ENCODE measurements at regions not wholly inside any gene's neighbourhood (a gene's known extent, or its start where the extent isn't known, plus 50 kb on each side); places are given as distances from the start of the nearest gene placed in this dataset.

DNA sequence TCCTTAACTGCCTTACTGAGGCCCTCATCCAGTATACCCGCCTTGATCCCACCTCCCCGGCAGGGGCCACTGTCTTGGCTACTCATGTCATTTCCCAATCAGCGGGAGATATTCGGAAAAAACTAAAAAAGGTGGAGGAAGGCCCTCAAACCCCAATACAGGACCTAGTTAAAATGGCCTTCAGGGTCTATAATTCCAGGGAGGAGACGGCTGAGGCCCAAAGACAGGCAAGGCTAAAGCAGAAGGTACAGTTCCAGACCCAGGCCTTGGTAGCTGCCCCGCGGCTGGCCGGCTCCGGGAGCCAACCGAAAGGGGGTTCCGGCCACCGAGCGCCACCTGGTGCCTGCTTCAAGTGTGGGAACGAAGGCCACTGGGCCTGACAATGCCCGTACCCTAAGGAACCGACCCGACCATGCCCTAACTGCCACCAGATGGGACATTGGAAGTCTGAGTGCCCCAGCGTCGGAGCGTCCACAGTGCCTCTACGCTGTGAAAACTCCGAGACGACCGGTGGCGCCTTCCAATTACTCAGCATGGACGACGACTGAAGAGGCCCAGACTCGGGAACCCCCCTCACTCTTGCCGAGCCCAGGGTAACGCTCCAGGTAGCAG lies 959.6 kb downstream of the RPA4 start:
- no peaks in the 10 kb centered on the region for H3K4me1 Mint-ChIP-seq
- ATAC-seq = no peak
- ChIA-PET POLR2A (no interaction called here), CTCF (no interaction called here)
- no peak for DNase-seq (ENCODE audit: low spot score)
- no peak overlapping the region for H3K4me3 Mint-ChIP-seq
- H3K27ac Mint-ChIP-seq = no peak overlapping the region
- peaks cover 47% of the 10 kb centered on the region for H3K9me3 Mint-ChIP-seq
- TF ChIP-seq ZNF232 (CRISPR knock-in tag; IDR thresholded peaks at IDR 0.05) = no peak
- no peak for TF ChIP-seq PREB (CRISPR knock-in tag; IDR thresholded peaks at IDR 0.05; ENCODE audit: borderline replicate concordance)
- TF ChIP-seq NFYB (CRISPR knock-in tag; conservative IDR thresholded peaks at IDR 0.05; ENCODE audit: low read depth) = no peak
- TF ChIP-seq, protein P1, sequence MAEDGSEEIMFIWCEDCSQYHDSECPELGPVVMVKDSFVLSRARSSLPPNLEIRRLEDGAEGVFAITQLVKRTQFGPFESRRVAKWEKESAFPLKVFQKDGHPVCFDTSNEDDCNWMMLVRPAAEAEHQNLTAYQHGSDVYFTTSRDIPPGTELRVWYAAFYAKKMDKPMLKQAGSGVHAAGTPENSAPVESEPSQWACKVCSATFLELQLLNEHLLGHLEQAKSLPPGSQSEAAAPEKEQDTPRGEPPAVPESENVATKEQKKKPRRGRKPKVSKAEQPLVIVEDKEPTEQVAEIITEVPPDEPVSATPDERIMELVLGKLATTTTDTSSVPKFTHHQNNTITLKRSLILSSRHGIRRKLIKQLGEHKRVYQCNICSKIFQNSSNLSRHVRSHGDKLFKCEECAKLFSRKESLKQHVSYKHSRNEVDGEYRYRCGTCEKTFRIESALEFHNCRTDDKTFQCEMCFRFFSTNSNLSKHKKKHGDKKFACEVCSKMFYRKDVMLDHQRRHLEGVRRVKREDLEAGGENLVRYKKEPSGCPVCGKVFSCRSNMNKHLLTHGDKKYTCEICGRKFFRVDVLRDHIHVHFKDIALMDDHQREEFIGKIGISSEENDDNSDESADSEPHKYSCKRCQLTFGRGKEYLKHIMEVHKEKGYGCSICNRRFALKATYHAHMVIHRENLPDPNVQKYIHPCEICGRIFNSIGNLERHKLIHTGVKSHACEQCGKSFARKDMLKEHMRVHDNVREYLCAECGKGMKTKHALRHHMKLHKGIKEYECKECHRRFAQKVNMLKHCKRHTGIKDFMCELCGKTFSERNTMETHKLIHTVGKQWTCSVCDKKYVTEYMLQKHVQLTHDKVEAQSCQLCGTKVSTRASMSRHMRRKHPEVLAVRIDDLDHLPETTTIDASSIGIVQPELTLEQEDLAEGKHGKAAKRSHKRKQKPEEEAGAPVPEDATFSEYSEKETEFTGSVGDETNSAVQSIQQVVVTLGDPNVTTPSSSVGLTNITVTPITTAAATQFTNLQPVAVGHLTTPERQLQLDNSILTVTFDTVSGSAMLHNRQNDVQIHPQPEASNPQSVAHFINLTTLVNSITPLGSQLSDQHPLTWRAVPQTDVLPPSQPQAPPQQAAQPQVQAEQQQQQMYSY (CRISPR knock-in tag; IDR thresholded peaks at IDR 0.05) = no peak
- TF ChIP-seq FOXP1 (CRISPR knock-in tag; IDR thresholded peaks at IDR 0.05; ENCODE audit: borderline replicate concordance) = no peak
- no peak for TF ChIP-seq EMX1 (CRISPR knock-in tag; IDR thresholded peaks at IDR 0.05)
- no peak for TF ChIP-seq ERG (CRISPR knock-in tag; IDR thresholded peaks at IDR 0.05)
- no peak for TF ChIP-seq MXD4 (CRISPR knock-in tag; IDR thresholded peaks at IDR 0.05; ENCODE audit: borderline replicate concordance)
- no peak for TF ChIP-seq FOXP4 (CRISPR knock-in tag; IDR thresholded peaks at IDR 0.05)
- TF ChIP-seq NR1H2 (CRISPR knock-in tag; IDR thresholded peaks at IDR 0.05) = no peak
- TF ChIP-seq, protein P2, sequence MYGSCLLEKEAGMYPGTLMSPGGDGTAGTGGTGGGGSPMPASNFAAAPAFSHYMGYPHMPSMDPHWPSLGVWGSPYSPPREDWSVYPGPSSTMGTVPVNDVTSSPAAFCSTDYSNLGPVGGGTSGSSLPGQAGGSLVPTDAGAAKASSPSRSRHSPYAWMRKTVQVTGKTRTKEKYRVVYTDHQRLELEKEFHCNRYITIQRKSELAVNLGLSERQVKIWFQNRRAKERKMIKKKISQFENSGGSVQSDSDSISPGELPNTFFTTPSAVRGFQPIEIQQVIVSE (CRISPR knock-in tag; IDR thresholded peaks at IDR 0.05; ENCODE audit: borderline replicate concordance) = no peak
- no peak for TF ChIP-seq ATF6 (CRISPR knock-in tag; IDR thresholded peaks at IDR 0.05)
- TF ChIP-seq ARID4B (CRISPR knock-in tag; IDR thresholded peaks at IDR 0.05; ENCODE audit: borderline replicate concordance) = no peak
- no peak for TF ChIP-seq ZNF263 (CRISPR knock-in tag; IDR thresholded peaks at IDR 0.05; ENCODE audit: low read depth)
- no peak for TF ChIP-seq RORB (CRISPR knock-in tag; IDR thresholded peaks at IDR 0.05)
- TF ChIP-seq MYBL2 (CRISPR knock-in tag; IDR thresholded peaks at IDR 0.05) = no peak
- H3K36me3 Mint-ChIP-seq = peaks cover 44% of the 10 kb centered on the region
- H3K27me3 Mint-ChIP-seq (ENCODE audit: low read depth) = no peaks in the 10 kb centered on the region
